GM12875 (cell line): ENCODE measurements at regions not wholly inside any gene's neighbourhood (a gene's known extent, or its start where the extent isn't known, plus 50 kb on each side); places are given as distances from the start of the nearest gene placed in this dataset.

Experiments used
- H3K4me3 ChIP-seq: one replicate; pipeline ENCODE4 v1.5.1; 2011; ENCODE audit warnings: low read depth, low read length, control low read depth
- CTCF ChIP-seq: IDR thresholded peaks from 2 replicates; pipeline ENCODE4 v1.5.1; 2011; ENCODE audit warnings: low read depth, mild to moderate bottlenecking, control low read depth, inconsistent platforms, low read length, moderate library complexity, borderline replicate concordance; ENCODE audit not compliant: insufficient read depth

GRCh38 chr7:113299748-113300147 lies 181.4 kb upstream of the SMIM30 start:
- H3K4me3 ChIP-seq: no peak overlapping the region
- no peak for TF ChIP-seq CTCF

GRCh38 chr7:113298501-113298900 lies 180.1 kb upstream of the SMIM30 start:
- TF ChIP-seq CTCF: no peak
- H3K4me3 ChIP-seq: no peak overlapping the region

GRCh38 chr7:113294750-113295149 lies 176.4 kb upstream of the SMIM30 start:
- no peak for TF ChIP-seq CTCF

GRCh38 chr7:113292105-113292504 lies 173.8 kb upstream of the SMIM30 start:
- TF ChIP-seq CTCF: no peak
- H3K4me3 ChIP-seq: no peak overlapping the region

More at GRCh38 chr7:113294750-113295149, 176.4 kb upstream of the SMIM30 start:
- no peak overlapping the region for H3K4me3 ChIP-seq

- H3K4me3 ChIP-seq: no peak overlapping the region
- no peak for TF ChIP-seq CTCF
Measured at GRCh38 chr7:113291058-113291457, 172.7 kb upstream of the SMIM30 start.

GRCh38 chr7:113289140-113289740 lies 170.9 kb upstream of the SMIM30 start:
- no peak overlapping the region for H3K4me3 ChIP-seq
- peak; percentile 41 for TF ChIP-seq CTCF

GRCh38 chr7:113285411-113285810 lies 167.1 kb upstream of the SMIM30 start:
- no peak for TF ChIP-seq CTCF

More at GRCh38 chr7:113285411-113285810, 167.1 kb upstream of the SMIM30 start:
- H3K4me3 ChIP-seq: no peak overlapping the region
